Liver (tissue), 8 donors: ENCODE measurements at regions not wholly inside any gene's neighbourhood (a gene's known extent, or its start where the extent isn't known, plus 50 kb on each side); places are given as distances from the start of the nearest gene placed in this dataset.

ENCODE experiments used
- DNase-seq: peaks from one replicate; pipeline ENCODE4 v3.0.0-alpha.2; 2017; ENCODE audit warnings: low spot score
- H3K27ac ChIP-seq, 2 donors: one replicate each; pipeline ENCODE4 v1.7.0; 2013; ENCODE audit warnings: inconsistent platforms in 2 of 2, low read length in 2 of 2, control low read depth in 1 of 2, low read depth in 1 of 2, mild to moderate bottlenecking in 1 of 2
- H3K27me3 ChIP-seq, 4 donors: one replicate each; pipeline versions ENCODE4 v1.6.1 to v1.7.0; 2013; ENCODE audit warnings: low read length in 3 of 4, inconsistent platforms in 1 of 4, mild to moderate bottlenecking in 1 of 4, moderate library complexity in 1 of 4; ENCODE audit not compliant: control insufficient read depth in 4 of 4, insufficient read depth in 4 of 4
- H3K36me3 ChIP-seq, 4 donors: one replicate each; pipeline versions ENCODE4 v1.6.1 to v1.7.0; 2013; ENCODE audit warnings: low read length in 3 of 4, mild to moderate bottlenecking in 3 of 4, low read depth in 1 of 4, moderate library complexity in 1 of 4; ENCODE audit not compliant: control insufficient read depth in 4 of 4, insufficient read depth in 3 of 4
- H3K4me1 ChIP-seq, 4 donors: one replicate each; pipeline versions ENCODE4 v1.6.1 to v1.7.0; 2013; ENCODE audit warnings: low read length in 3 of 4, mild to moderate bottlenecking in 3 of 4, moderate library complexity in 1 of 4; ENCODE audit not compliant: control insufficient read depth in 4 of 4, insufficient read depth in 4 of 4
- H3K4me3 ChIP-seq, 3 donors: one replicate each; pipeline versions ENCODE4 v1.6.1 to v1.7.0; 2013; ENCODE audit warnings: low read length in 3 of 3, control low read depth in 1 of 3, low read depth in 1 of 3, mild to moderate bottlenecking in 1 of 3
- H3K9ac ChIP-seq, 2 donors: one replicate each; pipeline ENCODE4 v1.7.0; 2013; ENCODE audit warnings: low read length in 2 of 2, mild to moderate bottlenecking in 2 of 2, moderate library complexity in 2 of 2, control low read depth in 1 of 2, low read depth in 1 of 2
- H3K9me3 ChIP-seq, 4 donors: one replicate each; pipeline versions ENCODE4 v1.6.1 to v1.7.0; 2013; ENCODE audit warnings: low read length in 3 of 4; ENCODE audit not compliant: control insufficient read depth in 4 of 4
- CTCF ChIP-seq: fragments of 150-350 bp; IDR thresholded peaks from 2 replicates; pipeline ENCODE4 v1.5.1; 2017; ENCODE audit warnings: improper control_type of control experiment, low read depth, low read length; ENCODE audit not compliant: missing input control
- EGR1 ChIP-seq, 2 donors: IDR thresholded peaks; 2 replicates each; pipeline ENCODE4 v1.6.1; 2016 to 2018; ENCODE audit warnings: antibody characterized with exemption in 2 of 2, low read depth in 2 of 2
- FOXA2 ChIP-seq: IDR thresholded peaks from 2 replicates; pipeline ENCODE4 v1.6.1; 2016; ENCODE audit warnings: antibody characterized with exemption
- GABPA ChIP-seq, 2 donors: IDR thresholded peaks in 1 of 2; conservative IDR thresholded peaks in 1 of 2; 2 replicates each; pipeline ENCODE4 v1.6.1; 2016; ENCODE audit warnings: antibody characterized with exemption in 2 of 2, mild to moderate bottlenecking in 1 of 2, moderate library complexity in 1 of 2
- HNF4A ChIP-seq, 2 donors: conservative IDR thresholded peaks; 2 replicates each; pipeline ENCODE4 v1.6.1; 2016; ENCODE audit warnings: antibody characterized with exemption in 2 of 2, mild to moderate bottlenecking in 2 of 2
- HNF4G ChIP-seq: IDR thresholded peaks from 2 replicates; pipeline ENCODE4 v1.6.1; 2016; ENCODE audit warnings: antibody characterized with exemption
- JUND ChIP-seq, 2 donors: IDR thresholded peaks; 2 replicates each; pipeline ENCODE4 v1.6.1; 2016; ENCODE audit warnings: antibody characterized with exemption in 2 of 2
- MAX ChIP-seq: IDR thresholded peaks from 2 replicates; pipeline ENCODE4 v1.6.1; 2016; ENCODE audit warnings: antibody characterized with exemption
- NR2F2 ChIP-seq: IDR thresholded peaks from 2 replicates; pipeline ENCODE4 v1.6.1; 2016; ENCODE audit warnings: antibody characterized with exemption
- RAD21 ChIP-seq, 2 donors: IDR thresholded peaks; 2 replicates each; pipeline ENCODE4 v1.6.1; 2016; ENCODE audit warnings: antibody characterized with exemption in 2 of 2, mild to moderate bottlenecking in 2 of 2
- REST ChIP-seq: IDR thresholded peaks from 2 replicates; pipeline ENCODE4 v1.6.1; 2016; ENCODE audit warnings: antibody characterized with exemption, mild to moderate bottlenecking
- SP1 ChIP-seq: IDR thresholded peaks from 2 replicates; pipeline ENCODE4 v1.6.1; 2018; ENCODE audit warnings: antibody characterized with exemption, mild to moderate bottlenecking
- TAF1 ChIP-seq: conservative IDR thresholded peaks from 2 replicates; pipeline ENCODE4 v1.6.1; 2016; ENCODE audit warnings: antibody characterized with exemption, mild to moderate bottlenecking
- YY1 ChIP-seq: IDR thresholded peaks from 2 replicates; pipeline ENCODE4 v1.6.1; 2016; ENCODE audit warnings: antibody characterized with exemption, mild to moderate bottlenecking
- WGBS: extraction: QIAGEN DNeasy Blood & Tissue Kit; methylation state at CpG from one replicate; pipeline ENCODE4 v1.1.7; 2013; 5-methylcytosine and 5-hydroxymethylcytosine counted together
- TF ChIP-seq, protein P1 (sequence below): IDR thresholded peaks from 2 replicates; pipeline ENCODE4 v1.6.1; 2016; ENCODE audit warnings: antibody characterized with exemption
- TF ChIP-seq, protein P2 (sequence below): IDR thresholded peaks from 2 replicates; pipeline ENCODE4 v1.6.1; 2016; ENCODE audit warnings: antibody characterized with exemption
- donor health status: healthy.
- donor health status: healthy.
- donor health status: healthy.
- donor health status: healthy.
- donor health status: healthy.

- 40% methylated on average over 3 of the region's 3 CpGs for WGBS
- DNase-seq = no peak
These were observed 228.9 kb downstream of the CD47 start for GRCh38 chr3:107861904-107862303.

DNA sequence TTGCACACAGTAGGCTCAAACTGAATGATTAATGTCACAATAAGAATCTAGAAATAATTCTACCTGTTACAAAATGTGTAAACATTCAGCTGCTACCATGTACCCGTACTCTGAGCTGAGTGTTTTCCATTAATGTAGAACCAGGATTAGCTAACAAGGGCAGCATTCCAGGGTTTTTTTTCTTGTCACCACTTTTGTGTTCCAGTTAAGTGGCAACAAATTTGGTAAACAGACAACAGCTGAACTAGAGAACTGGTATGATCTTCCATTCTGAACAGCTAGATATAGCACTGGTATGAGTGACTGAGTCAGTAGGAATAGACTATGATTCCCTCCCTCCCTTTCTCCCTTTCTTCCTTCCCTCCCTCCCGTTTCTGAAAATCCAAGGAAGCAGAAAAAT, 229.4 kb downstream of the CD47 start:
- TF ChIP-seq YY1 (no peak), GABPA (IDR thresholded peaks at IDR 0.05 in 1 of 2, conservative IDR thresholded peaks at IDR 0.05 in 1 of 2) (no peak), SP1 (no peak), FOXA2 (no peak), EGR1 (IDR thresholded peaks at IDR 0.05; ENCODE audit: low read depth in 2 of 2) (no peak), REST (no peak), RAD21 (IDR thresholded peaks at IDR 0.05) (no peak), CTCF (no peak), JUND (IDR thresholded peaks at IDR 0.05) (no peak), HNF4A (conservative IDR thresholded peaks at IDR 0.05) (no peak), TAF1 (no peak), HNF4G (no peak), NR2F2 (no peak)
- TF ChIP-seq, protein P1, sequence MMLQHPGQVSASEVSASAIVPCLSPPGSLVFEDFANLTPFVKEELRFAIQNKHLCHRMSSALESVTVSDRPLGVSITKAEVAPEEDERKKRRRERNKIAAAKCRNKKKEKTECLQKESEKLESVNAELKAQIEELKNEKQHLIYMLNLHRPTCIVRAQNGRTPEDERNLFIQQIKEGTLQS = no peak
- TF ChIP-seq, protein P2, sequence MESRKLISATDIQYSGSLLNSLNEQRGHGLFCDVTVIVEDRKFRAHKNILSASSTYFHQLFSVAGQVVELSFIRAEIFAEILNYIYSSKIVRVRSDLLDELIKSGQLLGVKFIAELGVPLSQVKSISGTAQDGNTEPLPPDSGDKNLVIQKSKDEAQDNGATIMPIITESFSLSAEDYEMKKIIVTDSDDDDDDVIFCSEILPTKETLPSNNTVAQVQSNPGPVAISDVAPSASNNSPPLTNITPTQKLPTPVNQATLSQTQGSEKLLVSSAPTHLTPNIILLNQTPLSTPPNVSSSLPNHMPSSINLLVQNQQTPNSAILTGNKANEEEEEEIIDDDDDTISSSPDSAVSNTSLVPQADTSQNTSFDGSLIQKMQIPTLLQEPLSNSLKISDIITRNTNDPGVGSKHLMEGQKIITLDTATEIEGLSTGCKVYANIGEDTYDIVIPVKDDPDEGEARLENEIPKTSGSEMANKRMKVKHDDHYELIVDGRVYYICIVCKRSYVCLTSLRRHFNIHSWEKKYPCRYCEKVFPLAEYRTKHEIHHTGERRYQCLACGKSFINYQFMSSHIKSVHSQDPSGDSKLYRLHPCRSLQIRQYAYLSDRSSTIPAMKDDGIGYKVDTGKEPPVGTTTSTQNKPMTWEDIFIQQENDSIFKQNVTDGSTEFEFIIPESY = no peak
- no peak overlapping the region for H3K4me3 ChIP-seq

More at GRCh38 chr3:107861904-107862303, 228.9 kb downstream of the CD47 start:
- H3K27ac ChIP-seq = no peak overlapping the region
- H3K9ac ChIP-seq = no peak overlapping the region
- H3K4me1 ChIP-seq = peaks cover 0 to 1% (median 0%) of the 10 kb centered on the region in 4 donors
- TF ChIP-seq MAX = no peak
- TF ChIP-seq, protein P2 = no peak
- TF ChIP-seq YY1 = no peak
- TF ChIP-seq FOXA2 = no peak
- TF ChIP-seq GABPA (IDR thresholded peaks at IDR 0.05 in 1 of 2, conservative IDR thresholded peaks at IDR 0.05 in 1 of 2) = no peak
- no peaks in the 10 kb centered on the region for H3K36me3 ChIP-seq
- no peak overlapping the region for H3K4me3 ChIP-seq
- no peaks in the 10 kb centered on the region for H3K9me3 ChIP-seq
- no peaks in the 10 kb centered on the region for H3K27me3 ChIP-seq

More for the DNA sequence above, 229.4 kb downstream of the CD47 start:
- Histone ChIP-seq H3K9me3 (no peaks in the 10 kb centered on the region), H3K27ac (no peak overlapping the region), H3K4me1 (peaks cover 0 to 1% (median 0%) of the 10 kb centered on the region in 4 donors), H3K27me3 (no peaks in the 10 kb centered on the region), H3K9ac (no peak overlapping the region), H3K36me3 (no peaks in the 10 kb centered on the region)
- DNase-seq = no peak
- WGBS = 47% methylated on average over 2 of the region's 2 CpGs
